Caco-2 (cell line): ENCODE measurements at regions not wholly inside any gene's neighbourhood (a gene's known extent, or its start where the extent isn't known, plus 50 kb on each side); places are given as distances from the start of the nearest gene placed in this dataset.

ENCODE experiments used
- BruUV-seq: library from RNA; stranded (reverse); fragments of 400-500 nt; replicated peaks from 2 replicates; lab custom pipeline; 2021; lab: Mats Ljungman, UMichigan
- CTCF ChIA-PET: fragments of 300-600 bp; sonication (Branson Sonifier 250); formaldehyde crosslinking; loops from one replicate; lab custom pipeline; 2022; ENCODE audit warnings: antibody characterized with exemption; lab: Charles Lee
- POLR2A ChIA-PET: fragments of 300-600 bp; sonication (Branson Sonifier 250); formaldehyde crosslinking; loops from one replicate; lab custom pipeline; 2022; ENCODE audit warnings: antibody characterized with exemption; lab: Charles Lee
- DNase-seq, 2 experiments: peaks; one replicate each; pipeline versions ENCODE4 v3.0.0 to v3.0.0-alpha.2; 2020 to 2022
- H3K27me3 ChIP-seq: replicated peaks from 2 replicates; pipeline ENCODE4 v1.6.0; 2011; ENCODE audit warnings: low read length; ENCODE audit not compliant: control insufficient read depth, insufficient read depth
- H3K36me3 ChIP-seq: 2 replicates; pipeline ENCODE4 v1.5.1; 2011; ENCODE audit warnings: low read length; ENCODE audit not compliant: control insufficient read depth, insufficient read depth
- H3K4me1 ChIP-seq: fragments of 250-450 bp; sonication (Bioruptor Pico); 2 replicates; pipeline ENCODE4 v1.5.1; 2020; ENCODE audit warnings: mild to moderate bottlenecking
- H3K4me3 ChIP-seq: 2 replicates; pipeline ENCODE4 v1.5.1; 2011; ENCODE audit warnings: low read depth, mild to moderate bottlenecking, control low read depth, low read length
- H3K9me3 ChIP-seq: fragments of 250-450 bp; sonication (Bioruptor Pico); 2 replicates; pipeline ENCODE4 v1.5.1; 2020; ENCODE audit warnings: mild to moderate bottlenecking, moderate library complexity
- H3K27ac Mint-ChIP-seq: one replicate; pipeline ENCODE4 v1.8.0; 2022; ENCODE audit warnings: mixed read lengths; ENCODE audit not compliant: unreplicated experiment
- H3K27me3 Mint-ChIP-seq: one replicate; pipeline ENCODE4 v1.8.0; 2022; ENCODE audit warnings: mixed read lengths; ENCODE audit not compliant: insufficient read depth, unreplicated experiment
- H3K36me3 Mint-ChIP-seq: one replicate; pipeline ENCODE4 v1.8.0; 2022; ENCODE audit warnings: mild to moderate bottlenecking, mixed read lengths; ENCODE audit not compliant: insufficient read depth, unreplicated experiment
- H3K4me1 Mint-ChIP-seq: one replicate; pipeline ENCODE4 v1.8.0; 2022; ENCODE audit warnings: low read depth, mixed read lengths; ENCODE audit not compliant: unreplicated experiment
- H3K4me3 Mint-ChIP-seq: one replicate; pipeline ENCODE4 v1.8.0; 2022; ENCODE audit warnings: mild to moderate bottlenecking, moderate library complexity, mixed read lengths; ENCODE audit not compliant: unreplicated experiment
- H3K9me3 Mint-ChIP-seq: one replicate; pipeline ENCODE4 v1.8.0; 2022; ENCODE audit warnings: mixed read lengths; ENCODE audit not compliant: unreplicated experiment
- CTCF ChIP-seq, 2 experiments: fragments of 200-600 bp in 1 of 2; IDR thresholded peaks; 1 replicate in 1 of 2; 2 replicates in 1 of 2; pipeline versions ENCODE4 v1.5.1 to v1.8.0; 2011 to 2022; ENCODE audit warnings: antibody characterized with exemption in 1 of 2, control low read depth in 1 of 2, inconsistent platforms in 1 of 2, low read depth in 1 of 2, low read length in 1 of 2, mild to moderate bottlenecking in 1 of 2, moderate library complexity in 1 of 2; ENCODE audit not compliant: insufficient read depth in 1 of 2, severe bottlenecking in 1 of 2, unreplicated experiment in 1 of 2
- intact Hi-C: fragments of 100-400 bp; cut with micrococcal nuclease; formaldehyde crosslinking; loops from one replicate; pipeline ENCODE4 v1.10.0; 2022; ENCODE audit not compliant: unreplicated experiment

DNA sequence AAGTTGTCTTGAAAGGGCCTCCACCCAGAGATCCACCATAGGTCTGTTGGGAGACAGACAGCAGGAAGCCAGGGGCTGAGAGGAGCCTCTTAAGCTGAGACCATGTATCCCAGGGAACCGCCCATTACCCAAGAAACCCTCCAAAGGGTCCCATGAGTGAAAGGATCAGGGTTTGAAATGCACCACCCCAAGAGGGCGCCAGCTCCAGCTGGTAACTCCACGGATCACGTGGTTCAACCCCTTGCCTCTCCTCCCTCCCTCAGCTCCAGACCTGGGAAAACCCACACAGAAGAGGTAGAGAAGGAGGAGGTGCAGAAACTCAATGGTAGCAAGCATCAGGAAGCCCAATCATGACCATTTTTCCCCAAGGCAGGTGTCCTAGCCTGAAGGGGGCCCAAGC, 148.7 kb downstream of the AIPL1 start:
- Mint-ChIP-seq H3K27ac (no peak overlapping the region), H3K4me1 (no peaks in the 10 kb centered on the region), H3K27me3 (no peaks in the 10 kb centered on the region), H3K4me3 (no peak overlapping the region), H3K9me3 (no peaks in the 10 kb centered on the region), H3K36me3 (no peaks in the 10 kb centered on the region)
- intact Hi-C loops, result no loop called here
- Histone ChIP-seq H3K36me3 (no peaks in the 10 kb centered on the region), H3K4me1 (no peaks in the 10 kb centered on the region), H3K9me3 (no peaks in the 10 kb centered on the region), H3K4me3 (no peak overlapping the region), H3K27me3 (no peaks in the 10 kb centered on the region)
- POLR2A ChIA-PET, result no interaction called here
- no peak for DNase-seq
- CTCF ChIA-PET, result no interaction called here
- no TSS peak for BruUV-seq
- peak in 1 of 2 experiments; percentile 5 for TF ChIP-seq CTCF (IDR thresholded peaks at IDR 0.05; ENCODE audit: insufficient read depth in 1 of 2, low read depth in 1 of 2, low read length in 1 of 2, severe bottlenecking in 1 of 2, unreplicated experiment in 1 of 2)

- Histone ChIP-seq H3K4me1 (no peaks in the 10 kb centered on the region), H3K27me3 (no peaks in the 10 kb centered on the region), H3K36me3 (no peaks in the 10 kb centered on the region), H3K9me3 (no peaks in the 10 kb centered on the region), H3K4me3 (no peak overlapping the region)
- Mint-ChIP-seq H3K27me3 (no peaks in the 10 kb centered on the region), H3K27ac (no peak overlapping the region), H3K9me3 (no peaks in the 10 kb centered on the region), H3K4me1 (no peaks in the 10 kb centered on the region), H3K36me3 (no peaks in the 10 kb centered on the region), H3K4me3 (no peak overlapping the region)
- intact Hi-C loops, result no loop called here
- ChIA-PET POLR2A (no interaction called here), CTCF (no interaction called here)
- no TSS peak for BruUV-seq
- no peak for TF ChIP-seq CTCF (IDR thresholded peaks at IDR 0.05; ENCODE audit: insufficient read depth in 1 of 2, low read depth in 1 of 2, low read length in 1 of 2, severe bottlenecking in 1 of 2, unreplicated experiment in 1 of 2)
- no peak for DNase-seq
Measured at GRCh38 chr17:6285486-6285885, 149.4 kb downstream of the AIPL1 start.

DNA sequence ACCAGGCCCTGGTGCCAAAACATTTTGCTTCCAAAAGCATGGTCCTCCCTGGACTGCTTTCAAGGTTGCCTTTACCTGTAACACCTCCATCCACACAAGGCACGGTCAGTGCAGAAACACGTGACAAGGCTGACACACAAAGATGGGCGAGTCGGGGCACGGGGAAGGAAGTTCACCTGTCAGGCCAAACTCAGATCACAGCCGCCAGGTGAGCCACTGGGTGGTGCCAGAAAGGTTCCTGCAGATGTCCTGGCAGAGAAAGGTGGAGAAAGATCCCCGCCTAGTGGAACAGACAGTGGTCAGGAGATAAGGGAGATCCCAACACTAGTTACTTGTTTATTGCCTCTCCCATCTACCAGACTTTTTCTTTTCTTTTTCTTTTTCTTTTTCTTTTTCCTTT, 155.3 kb downstream of the AIPL1 start:
- no peaks in the 10 kb centered on the region for H3K36me3 Mint-ChIP-seq

More for the DNA sequence above, 155.3 kb downstream of the AIPL1 start:
- no peak overlapping the region for H3K27ac Mint-ChIP-seq
- H3K27me3 ChIP-seq, result no peaks in the 10 kb centered on the region
- H3K4me1 Mint-ChIP-seq, result no peaks in the 10 kb centered on the region
- intact Hi-C loops, result loop anchor here (2.0 to 5.0 kb wide), 2 partner anchors 143 to 693 kb away; no protein-coding TSS in a partner anchor
- no peaks in the 10 kb centered on the region for H3K36me3 ChIP-seq
- H3K4me1 ChIP-seq, result no peaks in the 10 kb centered on the region
- TF ChIP-seq CTCF (IDR thresholded peaks at IDR 0.05; ENCODE audit: insufficient read depth in 1 of 2, low read depth in 1 of 2, low read length in 1 of 2, severe bottlenecking in 1 of 2, unreplicated experiment in 1 of 2), result peak; percentile 15 to 46
- H3K27me3 Mint-ChIP-seq, result peaks cover 9% of the 10 kb centered on the region
- BruUV-seq, result no TSS peak
- ChIA-PET CTCF (interaction anchor here (0.7 kb wide), 1 partner anchor 33 kb away, joined by 3 read pairs; no protein-coding TSS in a partner anchor), POLR2A (no interaction called here)
- no peaks in the 10 kb centered on the region for H3K9me3 Mint-ChIP-seq
- DNase-seq, result peak; percentile 46 to 49
- no peak overlapping the region for H3K4me3 Mint-ChIP-seq
- H3K9me3 ChIP-seq, result no peaks in the 10 kb centered on the region
- no peak overlapping the region for H3K4me3 ChIP-seq
